ENCODE measurements at regions not wholly inside any gene's neighbourhood (a gene's known extent, or its start where the extent isn't known, plus 50 kb on each side); places are given as distances from the start of the nearest gene placed in this dataset.

- no peak for FAIRE-seq
Measured at GRCh38 chr16:49128740-49129139, 152.9 kb downstream of the CBLN1 start.

GRCh38 chr16:49127103-49127502 is 154.5 kb downstream of the CBLN1 start:
- DNase-seq (ENCODE audit: low spot score) (no peak), FAIRE-seq (no peak)

More at GRCh38 chr16:49128740-49129139, 152.9 kb downstream of the CBLN1 start:
- no peak for DNase-seq (ENCODE audit: low spot score)

GRCh38 chr16:49121636-49122035 is 160.0 kb downstream of the CBLN1 start:
- FAIRE-seq (no peak), DNase-seq (ENCODE audit: low spot score) (no peak)

- DNase-seq (ENCODE audit: low spot score) (no peak), FAIRE-seq (no peak)
Measured at GRCh38 chr16:49120631-49121030, 161.0 kb downstream of the CBLN1 start.

- no peak for FAIRE-seq
- peak; percentile 35 for DNase-seq (ENCODE audit: low spot score)
Measured at GRCh38 chr16:49116873-49117272, 164.8 kb downstream of the CBLN1 start.

- no peak for FAIRE-seq
- no peak for DNase-seq (ENCODE audit: low spot score)
Measured at GRCh38 chr16:49115956-49116355, 165.7 kb downstream of the CBLN1 start.

- DNase-seq (ENCODE audit: low spot score) (no peak), FAIRE-seq (no peak)
Measured at GRCh38 chr16:49112754-49113153, 168.9 kb downstream of the CBLN1 start.

- FAIRE-seq, result no peak
- no peak for DNase-seq (ENCODE audit: low spot score)
Measured at GRCh38 chr16:49111351-49111750, 170.3 kb downstream of the CBLN1 start.

GRCh38 chr16:49108611-49109010 is 173.0 kb downstream of the CBLN1 start:
- FAIRE-seq, result no peak
- no peak for DNase-seq (ENCODE audit: low spot score)

GRCh38 chr16:49103298-49103697 is 178.3 kb downstream of the CBLN1 start:
- DNase-seq (ENCODE audit: low spot score) (no peak), FAIRE-seq (no peak)

- no peak for FAIRE-seq
Measured at GRCh38 chr16:49101997-49102396, 179.6 kb downstream of the CBLN1 start.

GRCh38 chr16:49100366-49100765 is 181.3 kb downstream of the CBLN1 start:
- no peak for FAIRE-seq
- DNase-seq (ENCODE audit: low spot score), result no peak

More at GRCh38 chr16:49101997-49102396, 179.6 kb downstream of the CBLN1 start:
- DNase-seq (ENCODE audit: low spot score), result no peak

GRCh38 chr16:49097964-49098363 is 183.7 kb downstream of the CBLN1 start:
- FAIRE-seq (no peak), DNase-seq (ENCODE audit: low spot score) (no peak)

GRCh38 chr16:49096176-49096945 is 185.3 kb downstream of the CBLN1 start:
- no peak for FAIRE-seq
- no peak for DNase-seq (ENCODE audit: low spot score)

GRCh38 chr16:49095539-49095938 is 186.1 kb downstream of the CBLN1 start:
- FAIRE-seq, result no peak
- no peak for DNase-seq (ENCODE audit: low spot score)

- DNase-seq (ENCODE audit: low spot score), result no peak
- FAIRE-seq, result no peak
Measured at GRCh38 chr16:49094471-49094870, 187.2 kb downstream of the CBLN1 start.

- no peak for FAIRE-seq
- no peak for DNase-seq (ENCODE audit: low spot score)
Measured at GRCh38 chr16:49093939-49094338, 187.7 kb downstream of the CBLN1 start.

GRCh38 chr16:49092704-49093103 is 188.9 kb downstream of the CBLN1 start:
- no peak for FAIRE-seq

GRCh38 chr16:49089533-49089932 is 192.1 kb downstream of the CBLN1 start:
- DNase-seq (ENCODE audit: low spot score) (no peak), FAIRE-seq (no peak)

More at GRCh38 chr16:49092704-49093103, 188.9 kb downstream of the CBLN1 start:
- no peak for DNase-seq (ENCODE audit: low spot score)

GRCh38 chr16:49089039-49089438 is 192.6 kb downstream of the CBLN1 start:
- DNase-seq (ENCODE audit: low spot score), result no peak
- no peak for FAIRE-seq

GRCh38 chr16:49085686-49086085 is 196.0 kb downstream of the CBLN1 start:
- FAIRE-seq (no peak), DNase-seq (ENCODE audit: low spot score) (no peak)

- no peak for FAIRE-seq
- DNase-seq (ENCODE audit: low spot score), result no peak
Measured at GRCh38 chr16:49084628-49085390, 196.8 kb downstream of the CBLN1 start.

GRCh38 chr16:49081554-49081953 is 200.1 kb downstream of the CBLN1 start:
- FAIRE-seq (no peak), DNase-seq (ENCODE audit: low spot score) (no peak)

Measured in RCC 7860 (cell line).